K562 (cell line): ENCODE measurements at regions not wholly inside any gene's neighbourhood (a gene's known extent, or its start where the extent isn't known, plus 50 kb on each side); places are given as distances from the start of the nearest gene placed in this dataset.

Source experiments
- ARHGAP35 ChIP-seq: fragments of 450-650 bp; IDR thresholded peaks from 2 replicates; pipeline ENCODE4 v1.6.1; 2018; ENCODE audit not compliant: partially characterized antibody
- E2F6 ChIP-seq, 2 experiments: IDR thresholded peaks; 2 replicates each; pipeline ENCODE4 v1.6.1; 2011; ENCODE audit warnings: borderline replicate concordance in 1 of 2, control low read depth in 1 of 2, low read depth in 1 of 2, low read length in 1 of 2, mild to moderate bottlenecking in 1 of 2, mixed read lengths in 1 of 2, moderate library complexity in 1 of 2; ENCODE audit not compliant: insufficient read depth in 1 of 2, insufficient read length in 1 of 2, poor library complexity in 1 of 2, severe bottlenecking in 1 of 2; ENCODE audit errors: extremely low read depth in 1 of 2
- EP400 ChIP-seq: fragments of 450-650 bp; IDR thresholded peaks from 2 replicates; pipeline ENCODE4 v1.6.1; 2017; ENCODE audit warnings: antibody characterized with exemption, mild to moderate bottlenecking, moderate library complexity
- ETV5 ChIP-seq: sonication (generic); formaldehyde crosslinking; IDR thresholded peaks from 2 replicates; pipeline ENCODE4 v1.4.0; 2020; ENCODE audit warnings: low read depth, mild to moderate bottlenecking, missing genetic modification reagents
- L3MBTL2 ChIP-seq: fragments of 450-650 bp; IDR thresholded peaks from 2 replicates; pipeline ENCODE4 v1.6.1; 2016; ENCODE audit warnings: mild to moderate bottlenecking, moderate library complexity
- LEF1 ChIP-seq: fragments of 450-650 bp; IDR thresholded peaks from 2 replicates; pipeline ENCODE4 v1.6.1; 2016; ENCODE audit warnings: mild to moderate bottlenecking
- MBD1 ChIP-seq: fragments of 250-450 bp; sonication (Bioruptor Pico); IDR thresholded peaks from 2 replicates; pipeline ENCODE4 v1.8.0; 2022; ENCODE audit warnings: inconsistent platforms
- MGA ChIP-seq: fragments of 450-650 bp; IDR thresholded peaks from 2 replicates; pipeline ENCODE4 v1.6.1; 2016; ENCODE audit warnings: mild to moderate bottlenecking, moderate library complexity
- MNT ChIP-seq, 2 experiments: fragments of 450-650 bp; conservative IDR thresholded peaks; 2 replicates each; pipeline ENCODE4 v1.6.1; 2017; ENCODE audit warnings: mild to moderate bottlenecking in 2 of 2, moderate library complexity in 2 of 2
- MYC ChIP-seq, 2 experiments: fragments of 250-450 bp in 1 of 2; sonication (Bioruptor Pico) in 1 of 2; IDR thresholded peaks; 2 replicates each; pipeline versions ENCODE4 v1.5.1 to v1.6.1; 2012 to 2021; ENCODE audit warnings: low read depth in 2 of 2, borderline replicate concordance in 1 of 2, improper control_type of control experiment in 1 of 2, low read length in 1 of 2, mild to moderate bottlenecking in 1 of 2, moderate library complexity in 1 of 2

GRCh38 chr2:65551528-65551927, 119.1 kb upstream of the SPRED2 start (continued):
- TF ChIP-seq MGA (peak; percentile 78), ARHGAP35 (no peak), MNT (conservative IDR thresholded peaks at IDR 0.05) (peak in 1 of 2 experiments; percentile 53; a peak in 3 of 4 replicates), L3MBTL2 (peak; percentile 74), MBD1 (no peak), EP400 (peak; percentile 11; the same call in 1 of the 2 replicates), ETV5 (CRISPR knock-in tag) (no peak), LEF1 (no peak), MYC (IDR thresholded peaks at IDR 0.05; ENCODE audit: low read depth, low read length) (0 out of 2 replicates have a peak, but pooled peaks have one; percentile 28), MYC (CRISPR knock-in tag; IDR thresholded peaks at IDR 0.05; ENCODE audit: borderline replicate concordance, low read depth) (no peak), E2F6 (IDR thresholded peaks at IDR 0.05; ENCODE audit: borderline replicate concordance in 1 of 2, extremely low read depth in 1 of 2, insufficient read depth in 1 of 2, insufficient read length in 1 of 2, low read depth in 1 of 2, low read length in 1 of 2, poor library complexity in 1 of 2, severe bottlenecking in 1 of 2) (peak; percentile 49 to 56)
